ENCODE measurements at regions not wholly inside any gene's neighbourhood (a gene's known extent, or its start where the extent isn't known, plus 50 kb on each side); places are given as distances from the start of the nearest gene placed in this dataset.

DNA sequence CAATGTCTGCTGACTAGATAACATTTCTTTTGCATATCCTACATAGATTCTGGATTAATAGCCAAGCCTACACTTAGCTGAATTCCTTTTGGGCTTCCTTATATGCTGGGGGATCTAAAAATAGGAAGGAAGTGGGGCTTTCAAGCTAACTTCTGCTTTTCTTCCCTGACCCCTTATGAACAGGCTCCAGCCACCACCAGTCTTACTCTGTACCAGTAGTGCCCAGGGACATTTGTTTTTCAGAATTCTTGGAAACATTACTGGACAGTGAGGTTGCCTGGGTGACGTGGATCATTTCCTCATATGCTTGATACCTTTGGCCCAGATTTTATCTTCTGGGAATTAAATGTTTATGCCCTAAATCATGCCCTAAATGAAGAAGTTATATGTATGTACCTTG, 55.9 kb upstream of the SRRM4 start:
- H3K27ac Mint-ChIP-seq = no peak overlapping the region
- no peak for ATAC-seq
- H3K27me3 Mint-ChIP-seq (ENCODE audit: insufficient read depth, low read depth, poor library complexity) = peaks cover 3% of the 10 kb centered on the region

DNA sequence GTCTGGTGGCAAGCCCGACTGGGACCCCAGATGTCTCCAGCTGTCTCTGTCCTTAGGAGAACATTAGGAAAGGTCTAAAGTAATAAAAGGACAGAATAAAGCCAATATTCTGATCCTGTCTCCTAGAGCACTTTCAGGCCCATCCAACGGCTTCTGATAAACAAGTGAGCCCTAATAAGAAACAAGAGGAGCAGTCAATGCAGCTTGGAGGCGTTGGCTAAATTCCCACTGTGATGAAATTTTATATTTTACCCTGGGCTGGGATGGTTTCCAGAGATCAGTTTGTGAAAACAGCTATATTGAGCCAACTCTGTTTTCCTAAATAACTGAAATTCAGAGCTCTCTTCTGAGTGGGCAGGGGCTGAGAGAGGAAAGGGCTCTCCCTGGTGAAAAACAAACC, 55.5 kb upstream of the SRRM4 start:
- H3K9me2 ChIP-seq (ENCODE audit: insufficient read depth) = peaks cover 11% of the 10 kb centered on the region; the same call in 1 of the 2 replicates
- no peak overlapping the region for H2AFZ ChIP-seq
- H3K27ac ChIP-seq (ENCODE audit: low read depth) = no peak overlapping the region
- ATAC-seq (no peak), DNase-seq (ENCODE audit: low spot score) (no peak)
- no peaks in the 10 kb centered on the region for H3K27me3 ChIP-seq (ENCODE audit: insufficient read depth)
- H3K4me3 Mint-ChIP-seq = no peak overlapping the region
- no peak overlapping the region for H3K27ac Mint-ChIP-seq
- H3K9me3 Mint-ChIP-seq = no peaks in the 10 kb centered on the region
- no peak overlapping the region for H3K4me3 ChIP-seq
- H3K27me3 Mint-ChIP-seq (ENCODE audit: insufficient read depth, low read depth, poor library complexity) = peaks cover 3% of the 10 kb centered on the region
- no peaks in the 10 kb centered on the region for H3K4me1 ChIP-seq (ENCODE audit: insufficient read depth)
- H3K79me2 ChIP-seq (replicated peaks; ENCODE audit: insufficient read depth) = no peaks in the 10 kb centered on the region
- no peaks in the 10 kb centered on the region for H3K36me3 ChIP-seq (ENCODE audit: insufficient read depth)
- no peak overlapping the region for H3K4me2 ChIP-seq
- H3K4me1 Mint-ChIP-seq = no peaks in the 10 kb centered on the region
- no peaks in the 10 kb centered on the region for H3K36me3 Mint-ChIP-seq (ENCODE audit: low read depth)
- H4K20me1 ChIP-seq (replicated peaks; ENCODE audit: insufficient read depth) = no peaks in the 10 kb centered on the region
- H3F3A ChIP-seq (replicated peaks; ENCODE audit: low read depth) = no peaks in the 10 kb centered on the region
- TF ChIP-seq ZNF114 (CRISPR knock-in tag; IDR thresholded peaks at IDR 0.05) (no peak), CREB1 (CRISPR knock-in tag; IDR thresholded peaks at IDR 0.05; ENCODE audit: low read depth) (no peak), ZNF331 (CRISPR knock-in tag; IDR thresholded peaks at IDR 0.05; ENCODE audit: low read depth) (no peak), EZH2 (IDR thresholded peaks at IDR 0.05; ENCODE audit: low read depth, unreplicated experiment) (no peak), STAT1 (IDR thresholded peaks at IDR 0.05; ENCODE audit: unreplicated experiment) (no peak), POLR2AphosphoS5 (IDR thresholded peaks at IDR 0.05; ENCODE audit: low read depth) (no peak)
- TF ChIP-seq, protein P1, sequence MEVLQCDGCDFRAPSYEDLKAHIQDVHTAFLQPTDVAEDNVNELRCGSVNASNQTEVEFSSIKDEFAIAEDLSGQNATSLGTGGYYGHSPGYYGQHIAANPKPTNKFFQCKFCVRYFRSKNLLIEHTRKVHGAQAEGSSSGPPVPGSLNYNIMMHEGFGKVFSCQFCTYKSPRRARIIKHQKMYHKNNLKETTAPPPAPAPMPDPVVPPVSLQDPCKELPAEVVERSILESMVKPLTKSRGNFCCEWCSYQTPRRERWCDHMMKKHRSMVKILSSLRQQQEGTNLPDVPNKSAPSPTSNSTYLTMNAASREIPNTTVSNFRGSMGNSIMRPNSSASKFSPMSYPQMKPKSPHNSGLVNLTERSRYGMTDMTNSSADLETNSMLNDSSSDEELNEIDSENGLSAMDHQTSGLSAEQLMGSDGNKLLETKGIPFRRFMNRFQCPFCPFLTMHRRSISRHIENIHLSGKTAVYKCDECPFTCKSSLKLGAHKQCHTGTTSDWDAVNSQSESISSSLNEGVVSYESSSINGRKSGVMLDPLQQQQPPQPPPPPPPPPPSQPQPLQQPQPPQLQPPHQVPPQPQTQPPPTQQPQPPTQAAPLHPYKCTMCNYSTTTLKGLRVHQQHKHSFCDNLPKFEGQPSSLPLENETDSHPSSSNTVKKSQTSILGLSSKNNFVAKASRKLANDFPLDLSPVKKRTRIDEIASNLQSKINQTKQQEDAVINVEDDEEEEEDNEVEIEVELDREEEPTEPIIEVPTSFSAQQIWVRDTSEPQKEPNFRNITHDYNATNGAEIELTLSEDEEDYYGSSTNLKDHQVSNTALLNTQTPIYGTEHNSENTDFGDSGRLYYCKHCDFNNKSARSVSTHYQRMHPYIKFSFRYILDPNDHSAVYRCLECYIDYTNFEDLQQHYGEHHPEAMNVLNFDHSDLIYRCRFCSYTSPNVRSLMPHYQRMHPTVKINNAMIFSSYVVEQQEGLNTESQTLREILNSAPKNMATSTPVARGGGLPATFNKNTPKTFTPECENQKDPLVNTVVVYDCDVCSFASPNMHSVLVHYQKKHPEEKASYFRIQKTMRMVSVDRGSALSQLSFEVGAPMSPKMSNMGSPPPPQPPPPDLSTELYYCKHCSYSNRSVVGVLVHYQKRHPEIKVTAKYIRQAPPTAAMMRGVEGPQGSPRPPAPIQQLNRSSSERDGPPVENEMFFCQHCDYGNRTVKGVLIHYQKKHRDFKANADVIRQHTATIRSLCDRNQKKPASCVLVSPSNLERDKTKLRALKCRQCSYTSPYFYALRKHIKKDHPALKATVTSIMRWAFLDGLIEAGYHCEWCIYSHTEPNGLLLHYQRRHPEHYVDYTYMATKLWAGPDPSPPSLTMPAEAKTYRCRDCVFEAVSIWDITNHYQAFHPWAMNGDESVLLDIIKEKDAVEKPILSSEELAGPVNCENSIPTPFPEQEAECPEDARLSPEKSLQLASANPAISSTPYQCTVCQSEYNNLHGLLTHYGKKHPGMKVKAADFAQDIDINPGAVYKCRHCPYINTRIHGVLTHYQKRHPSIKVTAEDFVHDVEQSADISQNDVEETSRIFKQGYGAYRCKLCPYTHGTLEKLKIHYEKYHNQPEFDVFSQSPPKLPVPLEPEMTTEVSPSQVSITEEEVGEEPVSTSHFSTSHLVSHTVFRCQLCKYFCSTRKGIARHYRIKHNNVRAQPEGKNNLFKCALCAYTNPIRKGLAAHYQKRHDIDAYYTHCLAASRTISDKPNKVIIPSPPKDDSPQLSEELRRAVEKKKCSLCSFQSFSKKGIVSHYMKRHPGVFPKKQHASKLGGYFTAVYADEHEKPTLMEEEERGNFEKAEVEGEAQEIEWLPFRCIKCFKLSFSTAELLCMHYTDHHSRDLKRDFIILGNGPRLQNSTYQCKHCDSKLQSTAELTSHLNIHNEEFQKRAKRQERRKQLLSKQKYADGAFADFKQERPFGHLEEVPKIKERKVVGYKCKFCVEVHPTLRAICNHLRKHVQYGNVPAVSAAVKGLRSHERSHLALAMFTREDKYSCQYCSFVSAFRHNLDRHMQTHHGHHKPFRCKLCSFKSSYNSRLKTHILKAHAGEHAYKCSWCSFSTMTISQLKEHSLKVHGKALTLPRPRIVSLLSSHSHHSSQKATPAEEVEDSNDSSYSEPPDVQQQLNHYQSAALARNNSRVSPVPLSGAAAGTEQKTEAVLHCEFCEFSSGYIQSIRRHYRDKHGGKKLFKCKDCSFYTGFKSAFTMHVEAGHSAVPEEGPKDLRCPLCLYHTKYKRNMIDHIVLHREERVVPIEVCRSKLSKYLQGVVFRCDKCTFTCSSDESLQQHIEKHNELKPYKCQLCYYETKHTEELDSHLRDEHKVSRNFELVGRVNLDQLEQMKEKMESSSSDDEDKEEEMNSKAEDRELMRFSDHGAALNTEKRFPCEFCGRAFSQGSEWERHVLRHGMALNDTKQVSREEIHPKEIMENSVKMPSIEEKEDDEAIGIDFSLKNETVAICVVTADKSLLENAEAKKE (CRISPR knock-in tag; IDR thresholded peaks at IDR 0.05) = no peak
- TF ChIP-seq, protein P2, sequence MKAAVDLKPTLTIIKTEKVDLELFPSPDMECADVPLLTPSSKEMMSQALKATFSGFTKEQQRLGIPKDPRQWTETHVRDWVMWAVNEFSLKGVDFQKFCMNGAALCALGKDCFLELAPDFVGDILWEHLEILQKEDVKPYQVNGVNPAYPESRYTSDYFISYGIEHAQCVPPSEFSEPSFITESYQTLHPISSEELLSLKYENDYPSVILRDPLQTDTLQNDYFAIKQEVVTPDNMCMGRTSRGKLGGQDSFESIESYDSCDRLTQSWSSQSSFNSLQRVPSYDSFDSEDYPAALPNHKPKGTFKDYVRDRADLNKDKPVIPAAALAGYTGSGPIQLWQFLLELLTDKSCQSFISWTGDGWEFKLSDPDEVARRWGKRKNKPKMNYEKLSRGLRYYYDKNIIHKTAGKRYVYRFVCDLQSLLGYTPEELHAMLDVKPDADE (IDR thresholded peaks at IDR 0.05) = no peak

More for the DNA sequence above, 55.9 kb upstream of the SRRM4 start:
- no peaks in the 10 kb centered on the region for H3K79me2 ChIP-seq (replicated peaks; ENCODE audit: insufficient read depth)
- no peak overlapping the region for H2AFZ ChIP-seq
- H3K4me1 Mint-ChIP-seq = no peaks in the 10 kb centered on the region
- no peaks in the 10 kb centered on the region for H3K27me3 ChIP-seq (ENCODE audit: insufficient read depth)
- H3K4me3 Mint-ChIP-seq = no peak overlapping the region
- no peak for DNase-seq (ENCODE audit: low spot score)
- no peak for TF ChIP-seq EZH2phosphoT487 (IDR thresholded peaks at IDR 0.05; ENCODE audit: unreplicated experiment)
- no peak for TF ChIP-seq ZNF114 (CRISPR knock-in tag; IDR thresholded peaks at IDR 0.05)
- no peak for TF ChIP-seq NANOG (IDR thresholded peaks at IDR 0.05; ENCODE audit: borderline replicate concordance)
- TF ChIP-seq STAT1 (IDR thresholded peaks at IDR 0.05; ENCODE audit: unreplicated experiment) = no peak
- TF ChIP-seq JUNB (IDR thresholded peaks at IDR 0.05; ENCODE audit: unreplicated experiment) = no peak
- TF ChIP-seq POLR2AphosphoS5 (IDR thresholded peaks at IDR 0.05; ENCODE audit: low read depth) = no peak
- TF ChIP-seq, protein P3, sequence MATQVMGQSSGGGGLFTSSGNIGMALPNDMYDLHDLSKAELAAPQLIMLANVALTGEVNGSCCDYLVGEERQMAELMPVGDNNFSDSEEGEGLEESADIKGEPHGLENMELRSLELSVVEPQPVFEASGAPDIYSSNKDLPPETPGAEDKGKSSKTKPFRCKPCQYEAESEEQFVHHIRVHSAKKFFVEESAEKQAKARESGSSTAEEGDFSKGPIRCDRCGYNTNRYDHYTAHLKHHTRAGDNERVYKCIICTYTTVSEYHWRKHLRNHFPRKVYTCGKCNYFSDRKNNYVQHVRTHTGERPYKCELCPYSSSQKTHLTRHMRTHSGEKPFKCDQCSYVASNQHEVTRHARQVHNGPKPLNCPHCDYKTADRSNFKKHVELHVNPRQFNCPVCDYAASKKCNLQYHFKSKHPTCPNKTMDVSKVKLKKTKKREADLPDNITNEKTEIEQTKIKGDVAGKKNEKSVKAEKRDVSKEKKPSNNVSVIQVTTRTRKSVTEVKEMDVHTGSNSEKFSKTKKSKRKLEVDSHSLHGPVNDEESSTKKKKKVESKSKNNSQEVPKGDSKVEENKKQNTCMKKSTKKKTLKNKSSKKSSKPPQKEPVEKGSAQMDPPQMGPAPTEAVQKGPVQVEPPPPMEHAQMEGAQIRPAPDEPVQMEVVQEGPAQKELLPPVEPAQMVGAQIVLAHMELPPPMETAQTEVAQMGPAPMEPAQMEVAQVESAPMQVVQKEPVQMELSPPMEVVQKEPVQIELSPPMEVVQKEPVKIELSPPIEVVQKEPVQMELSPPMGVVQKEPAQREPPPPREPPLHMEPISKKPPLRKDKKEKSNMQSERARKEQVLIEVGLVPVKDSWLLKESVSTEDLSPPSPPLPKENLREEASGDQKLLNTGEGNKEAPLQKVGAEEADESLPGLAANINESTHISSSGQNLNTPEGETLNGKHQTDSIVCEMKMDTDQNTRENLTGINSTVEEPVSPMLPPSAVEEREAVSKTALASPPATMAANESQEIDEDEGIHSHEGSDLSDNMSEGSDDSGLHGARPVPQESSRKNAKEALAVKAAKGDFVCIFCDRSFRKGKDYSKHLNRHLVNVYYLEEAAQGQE (IDR thresholded peaks at IDR 0.05; ENCODE audit: unreplicated experiment) = no peak
- no peaks in the 10 kb centered on the region for H3K36me3 ChIP-seq (ENCODE audit: insufficient read depth)
- no peaks in the 10 kb centered on the region for H3K4me1 ChIP-seq (ENCODE audit: insufficient read depth)
- H3K36me3 Mint-ChIP-seq (ENCODE audit: low read depth) = no peaks in the 10 kb centered on the region
- no peaks in the 10 kb centered on the region for H3F3A ChIP-seq (replicated peaks; ENCODE audit: low read depth)
- no peak overlapping the region for H3K4me2 ChIP-seq
- no peak overlapping the region for H3K27ac ChIP-seq (ENCODE audit: low read depth)
- peaks cover 11% of the 10 kb centered on the region; the same call in 1 of the 2 replicates for H3K9me2 ChIP-seq (ENCODE audit: insufficient read depth)
- no peaks in the 10 kb centered on the region for H3K9me3 Mint-ChIP-seq
- H3K4me3 ChIP-seq = no peak overlapping the region
- no peaks in the 10 kb centered on the region for H4K20me1 ChIP-seq (replicated peaks; ENCODE audit: insufficient read depth)

Measured in GM23338 (cell line).